Esophagus mucosa (tissue), 1 donor: ENCODE measurements at regions not wholly inside any gene's neighbourhood (a gene's known extent, or its start where the extent isn't known, plus 50 kb on each side); places are given as distances from the start of the nearest gene placed in this dataset.
"Not testable (repeated sequence)": the region's sequence is repeated elsewhere in the genome, so short reads cannot be mapped to it uniquely, and the experiment has no call there.

ENCODE experiments used
- ATAC-seq: fragments of 200-7000 bp; cut with Tn5 transposase; one replicate; pipeline ENCODE4 v1.9.1; 2020
- donor health status: DM: yes; HTN: yes; CAD: no.

DNA sequence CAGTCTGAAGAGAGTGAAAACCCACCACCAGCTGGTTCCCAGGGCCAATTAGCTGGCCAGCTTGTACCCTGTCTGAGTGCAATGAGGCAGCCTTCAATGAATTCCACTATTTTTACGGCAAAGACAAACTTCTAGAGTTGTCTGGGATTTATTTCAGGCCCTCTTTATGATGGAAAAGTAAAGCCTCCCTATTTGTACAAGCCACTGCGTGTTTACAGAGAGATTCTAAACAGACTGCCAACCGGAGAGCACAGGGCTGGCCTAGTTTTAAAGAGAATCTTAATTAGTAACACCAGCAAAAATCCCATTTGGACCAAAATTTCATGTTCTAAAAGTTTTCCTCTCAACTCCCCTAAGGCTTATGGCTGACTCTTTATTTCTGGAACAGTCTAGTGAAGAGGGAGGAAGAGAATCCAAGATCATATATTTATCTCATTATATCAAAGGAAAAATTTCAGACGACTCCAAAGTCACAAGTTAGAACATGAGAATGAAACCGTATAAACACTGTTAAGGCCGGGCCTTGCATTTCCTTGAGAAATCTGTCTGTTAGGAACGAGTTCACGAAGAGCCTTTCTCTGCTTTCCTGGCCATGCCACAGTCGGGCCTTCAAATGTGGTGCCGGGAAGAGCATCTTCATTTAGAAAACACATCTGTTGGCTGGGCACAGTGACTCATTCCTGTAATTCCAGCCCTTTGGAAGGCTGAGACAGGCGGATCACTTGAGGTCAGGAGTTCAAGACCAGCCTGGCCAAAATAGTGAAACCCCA is 724.6 kb upstream of the NRP1 start:
- no peak for ATAC-seq

DNA sequence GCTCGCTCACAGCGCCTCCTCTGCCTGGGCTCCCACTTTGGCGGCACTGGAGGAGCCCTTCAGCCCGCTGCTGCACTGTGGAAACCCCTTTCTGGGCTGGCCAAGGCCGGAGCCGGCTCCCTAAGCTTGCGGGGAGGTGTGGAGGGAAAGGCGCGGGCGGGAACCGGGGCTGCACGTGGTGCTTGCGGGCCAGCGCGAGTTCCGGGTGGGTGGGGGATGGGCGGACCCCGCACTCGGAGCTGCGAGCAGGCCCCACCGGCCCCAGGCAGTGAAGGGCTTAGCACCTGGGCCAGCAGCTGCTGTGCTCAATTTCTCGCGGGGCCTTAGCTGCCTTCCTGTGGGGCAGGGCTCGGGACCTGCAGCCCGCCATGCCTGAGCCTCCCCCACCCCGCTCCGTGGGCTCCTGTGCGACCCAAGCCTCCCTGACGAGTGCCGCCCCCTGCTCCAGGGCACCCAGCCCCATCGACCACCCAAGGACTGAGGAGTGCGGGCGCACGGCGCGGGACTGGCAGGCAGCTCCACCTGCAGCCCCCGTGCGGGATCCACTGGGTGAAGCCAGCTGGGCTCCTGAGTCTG is 721.0 kb upstream of the NRP1 start:
- not testable (repeated sequence) for ATAC-seq

DNA sequence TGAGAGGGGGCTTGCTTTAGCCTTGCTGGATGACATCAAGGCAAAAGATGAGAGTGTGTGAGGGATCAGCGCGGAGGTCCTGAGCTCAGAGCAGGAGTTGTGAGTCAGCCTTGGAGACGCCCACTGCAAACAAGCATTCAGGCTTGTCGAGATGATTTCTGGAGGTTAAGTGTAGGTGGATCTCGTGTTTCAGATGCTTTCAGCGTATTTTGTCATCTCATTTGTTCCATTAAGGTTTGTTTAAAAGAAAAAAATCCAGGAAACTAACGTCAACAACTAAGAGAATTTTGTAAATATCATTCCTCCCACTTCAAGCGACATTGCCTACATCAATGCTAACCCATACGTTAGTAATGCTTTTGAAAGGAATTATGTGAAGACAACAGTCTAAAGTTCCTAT is 715.4 kb upstream of the NRP1 start:
- no peak for ATAC-seq

DNA sequence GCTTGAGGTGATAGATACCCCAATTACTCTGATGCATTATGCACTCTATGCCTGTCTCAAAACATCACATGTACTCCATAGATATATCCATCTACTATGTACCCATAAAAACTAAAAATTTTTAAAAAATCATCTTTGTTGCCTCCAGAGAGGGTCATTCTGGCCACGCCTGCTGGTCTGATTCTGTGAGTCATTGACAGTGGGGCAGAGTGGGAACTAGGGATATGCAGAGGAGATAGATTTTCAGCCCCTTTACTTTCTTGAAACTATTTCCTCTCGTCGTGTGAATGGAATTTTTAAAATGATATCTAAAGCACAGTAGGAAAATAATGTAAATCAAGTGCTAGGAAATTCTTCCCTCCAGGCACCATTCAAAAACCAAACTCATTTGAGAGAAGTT is 715.0 kb upstream of the NRP1 start:
- no peak for ATAC-seq

DNA sequence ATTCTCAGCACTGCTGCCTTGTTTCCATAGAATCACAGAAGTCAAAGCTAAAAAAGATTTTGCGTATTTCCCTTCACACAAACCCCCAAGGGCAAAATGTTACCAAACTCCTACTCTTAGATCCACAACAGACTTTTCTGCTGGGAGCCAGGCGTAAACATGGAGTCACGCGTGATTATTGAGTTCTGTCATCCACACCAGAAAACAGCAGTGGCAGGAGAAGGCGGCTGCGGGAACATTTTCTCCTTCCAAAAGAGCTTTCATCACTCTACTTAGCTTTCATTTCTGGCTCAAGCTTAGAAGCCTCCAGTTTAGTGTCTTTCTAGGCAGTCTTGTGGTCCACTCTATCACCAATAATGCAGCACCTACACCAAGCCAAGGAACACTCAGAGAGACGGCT is 712.9 kb upstream of the NRP1 start:
- ATAC-seq = no peak

DNA sequence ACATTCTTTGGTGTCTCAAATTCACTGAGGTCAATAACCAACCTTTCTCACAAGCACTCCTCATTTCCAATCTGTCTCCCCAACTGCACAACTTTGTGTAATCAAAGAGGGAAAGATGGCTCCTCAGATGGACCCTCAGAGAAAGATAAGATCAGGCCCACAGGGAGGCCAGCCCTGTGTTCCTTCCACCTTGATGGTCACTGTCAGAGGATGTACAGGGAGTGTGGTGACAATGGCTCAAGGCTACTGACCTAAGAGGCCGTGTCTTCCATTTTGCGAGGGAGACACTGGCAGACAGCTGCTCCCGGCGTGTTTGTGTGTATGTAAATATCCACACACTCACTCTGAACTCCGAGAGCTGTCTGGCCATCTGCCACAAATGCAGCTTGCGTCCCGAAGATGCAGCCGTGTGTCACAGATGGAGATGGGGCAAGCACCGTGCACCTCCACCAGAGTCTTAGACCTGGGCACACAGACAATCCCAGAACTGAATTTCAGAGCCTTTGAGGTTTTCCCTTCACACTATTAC is 712.1 kb upstream of the NRP1 start:
- ATAC-seq = no peak

DNA sequence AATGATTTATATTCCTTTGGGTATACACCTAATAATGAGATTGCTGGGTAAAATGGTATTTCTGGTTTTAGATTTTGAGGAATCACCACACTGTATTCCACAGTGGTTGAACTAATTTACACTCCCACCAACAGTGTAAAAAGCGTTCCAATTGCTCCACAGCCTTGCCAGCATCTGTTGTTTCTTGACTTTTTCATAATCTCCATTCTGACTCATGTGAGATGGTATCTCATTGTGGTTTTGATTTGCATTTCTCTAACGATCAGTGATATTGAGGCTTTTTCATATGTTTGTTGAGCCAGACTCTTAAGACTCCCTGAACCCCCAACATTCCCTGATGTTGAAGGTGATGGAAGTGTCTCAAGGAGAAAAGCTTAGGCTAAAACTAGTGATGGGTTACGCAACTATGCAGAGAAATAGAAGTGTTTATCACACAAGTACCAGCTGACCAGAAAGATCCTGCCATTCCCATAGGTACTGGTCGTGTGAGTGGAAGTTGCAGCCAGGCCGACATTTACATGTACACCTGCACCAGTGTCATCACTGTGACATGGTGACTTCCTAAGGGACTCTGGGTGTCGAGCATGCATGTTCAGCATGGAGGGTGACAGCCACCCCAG is 711.2 kb upstream of the NRP1 start:
- no peak for ATAC-seq

DNA sequence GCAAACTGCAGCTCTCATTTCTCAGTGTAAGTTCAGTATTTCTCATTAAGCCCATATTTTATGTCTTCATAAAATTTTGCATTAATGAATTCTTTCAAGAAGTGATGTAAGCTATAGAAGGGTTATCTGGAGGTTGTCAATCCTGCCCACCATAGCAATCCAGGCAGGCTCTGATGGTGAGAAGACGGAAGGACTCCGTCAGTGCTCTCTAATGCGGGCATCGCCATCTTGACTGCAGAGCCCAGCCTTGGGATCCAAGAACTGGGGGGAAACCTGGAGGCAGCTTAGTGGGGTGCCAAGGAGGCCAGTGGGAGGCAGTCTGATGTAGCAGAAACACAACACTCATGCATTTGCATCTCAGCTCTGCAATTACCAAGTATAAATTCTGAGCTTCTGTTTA is 707.4 kb upstream of the NRP1 start:
- ATAC-seq = no peak

DNA sequence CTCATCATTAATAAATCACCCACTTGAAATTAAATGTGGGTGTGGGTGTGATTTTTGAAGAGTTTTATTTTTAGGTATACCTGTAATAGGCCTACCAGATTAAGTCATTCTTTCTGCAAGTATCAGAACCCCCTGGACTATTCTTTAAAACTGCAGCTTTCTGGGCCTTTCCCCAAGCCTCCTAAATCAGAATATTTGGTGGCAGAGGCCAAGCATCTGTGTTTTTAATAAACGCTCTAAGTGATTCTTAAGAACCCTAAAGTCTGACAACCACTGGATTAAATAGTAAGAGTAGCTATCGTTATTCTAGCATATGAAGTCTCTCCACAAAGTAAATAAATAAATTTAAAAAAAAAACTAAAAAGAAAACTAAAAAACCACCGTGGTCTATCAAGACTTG is 703.0 kb upstream of the NRP1 start:
- ATAC-seq = no peak

DNA sequence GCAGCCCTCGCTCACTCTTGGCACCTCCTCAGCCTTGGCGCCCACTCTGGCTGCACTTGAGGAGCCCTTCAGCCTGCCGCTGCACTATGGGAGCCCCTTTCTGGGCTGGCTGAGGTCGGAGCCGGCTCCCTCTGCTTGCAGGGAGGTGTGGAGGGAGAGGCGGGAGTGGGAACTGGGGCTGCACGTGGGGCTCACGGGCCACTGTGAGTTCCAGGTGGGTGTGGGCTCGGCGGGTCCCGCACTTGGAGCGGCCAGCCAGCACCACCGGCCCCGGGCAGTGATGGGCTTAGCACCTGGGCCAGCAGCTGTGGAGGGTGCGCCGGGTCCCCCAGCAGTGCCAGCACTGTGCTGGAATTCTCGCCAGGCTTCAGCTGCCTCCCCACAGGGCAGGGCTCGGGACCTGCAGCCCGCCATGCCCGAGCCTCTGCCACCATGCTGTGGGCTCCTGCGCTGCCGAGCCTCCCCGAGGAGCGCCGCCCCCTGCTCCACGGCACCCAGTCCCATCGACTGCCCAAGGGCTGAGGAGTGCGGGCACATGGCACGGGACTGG is 700.8 kb upstream of the NRP1 start:
- not testable (repeated sequence) for ATAC-seq

DNA sequence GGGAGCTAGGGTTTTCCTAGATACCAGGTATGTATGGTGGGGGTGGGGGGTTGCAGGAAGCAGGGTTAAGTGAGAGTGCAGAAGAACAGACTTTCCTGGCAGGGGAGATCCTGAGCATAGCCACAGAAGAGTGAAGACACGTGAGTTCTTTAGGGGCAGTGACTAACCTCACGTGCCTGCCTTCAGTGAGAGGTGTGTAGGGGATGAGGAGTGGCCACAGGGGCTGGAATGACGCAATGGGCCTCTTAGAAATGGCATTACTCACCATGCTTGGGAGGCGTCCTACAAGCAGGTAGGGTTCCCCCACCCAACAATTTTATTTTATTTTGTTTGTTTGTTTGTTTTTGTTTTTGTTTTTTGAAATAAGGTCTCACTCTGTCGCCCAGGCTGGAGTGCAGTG is 698.6 kb upstream of the NRP1 start:
- no peak for ATAC-seq

DNA sequence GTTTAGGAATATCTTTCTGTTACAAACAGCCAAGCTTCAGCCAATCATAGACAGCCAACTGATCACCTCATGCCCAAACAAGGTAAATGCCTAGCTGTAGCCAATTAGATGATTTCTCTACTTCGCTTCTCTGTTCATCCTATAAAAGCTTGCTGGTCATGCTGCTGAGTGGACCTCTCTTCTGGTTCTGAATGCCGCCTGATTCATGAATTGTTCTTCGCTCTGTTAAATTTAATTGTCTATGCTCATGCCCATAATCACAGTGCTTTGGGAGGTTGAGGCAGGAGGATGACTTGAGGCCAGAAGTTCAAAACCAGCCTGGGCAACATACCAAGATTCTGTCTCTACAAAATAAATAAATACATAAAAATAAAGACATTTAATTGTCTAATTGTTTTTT is 698.1 kb upstream of the NRP1 start:
- no peak for ATAC-seq

DNA sequence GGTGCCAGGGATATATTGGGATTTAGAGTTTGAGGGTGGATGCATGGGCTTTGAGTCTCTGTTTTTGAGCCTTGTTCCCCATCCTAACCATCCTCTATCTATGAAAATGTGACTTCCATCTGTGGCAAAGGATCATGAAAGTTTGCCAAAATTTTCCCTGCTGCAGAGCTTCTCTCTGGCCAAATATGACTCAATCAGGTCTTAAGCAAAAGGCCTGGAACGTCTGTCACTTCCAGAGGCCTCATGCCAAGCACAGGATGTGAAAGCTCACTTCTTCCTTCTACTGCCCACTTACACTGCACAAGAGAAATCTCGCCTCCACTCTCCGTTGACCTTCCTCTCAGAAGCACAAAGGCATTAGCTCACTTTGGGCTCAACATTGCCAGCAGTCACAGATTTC is 696.9 kb upstream of the NRP1 start:
- no peak for ATAC-seq

DNA sequence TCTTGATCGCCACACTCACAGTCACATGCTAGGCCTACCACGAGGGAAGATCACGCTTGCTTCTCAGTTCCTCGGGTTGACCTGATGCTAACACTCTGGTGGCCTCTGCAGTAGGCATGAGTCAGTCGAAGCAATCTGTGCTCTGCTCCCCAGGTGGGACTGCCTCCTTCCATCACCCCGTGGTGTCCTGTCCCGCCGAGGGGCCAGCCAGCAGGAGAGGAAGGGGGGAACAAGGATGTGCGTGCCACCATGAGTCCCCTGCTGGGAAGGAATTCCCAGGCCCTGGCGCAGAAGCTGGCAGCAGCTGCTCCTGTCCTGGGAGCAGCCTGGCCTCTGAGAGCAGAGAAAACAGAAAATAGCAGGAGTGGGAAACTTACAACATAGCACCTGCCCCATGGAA is 695.0 kb upstream of the NRP1 start:
- ATAC-seq = no peak

DNA sequence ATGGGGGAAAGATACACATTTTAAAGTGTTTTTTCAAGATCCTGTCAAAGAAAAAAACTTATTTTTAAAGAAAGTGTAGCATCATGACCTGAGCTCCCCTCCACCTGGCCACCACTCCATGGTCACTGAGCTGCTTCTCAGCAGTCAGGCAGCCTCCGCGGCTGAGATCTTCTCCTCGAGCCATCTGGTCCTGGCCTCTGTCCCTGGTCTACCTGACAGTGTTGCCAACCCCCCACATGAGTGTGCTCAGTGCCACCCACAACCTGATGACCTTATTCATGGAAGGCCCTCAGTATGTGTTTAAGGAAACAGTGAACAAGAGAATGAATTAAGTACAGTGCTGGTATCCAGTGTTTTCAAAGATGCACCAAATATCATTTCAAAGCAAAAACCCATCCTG is 694.5 kb upstream of the NRP1 start:
- no peak for ATAC-seq

DNA sequence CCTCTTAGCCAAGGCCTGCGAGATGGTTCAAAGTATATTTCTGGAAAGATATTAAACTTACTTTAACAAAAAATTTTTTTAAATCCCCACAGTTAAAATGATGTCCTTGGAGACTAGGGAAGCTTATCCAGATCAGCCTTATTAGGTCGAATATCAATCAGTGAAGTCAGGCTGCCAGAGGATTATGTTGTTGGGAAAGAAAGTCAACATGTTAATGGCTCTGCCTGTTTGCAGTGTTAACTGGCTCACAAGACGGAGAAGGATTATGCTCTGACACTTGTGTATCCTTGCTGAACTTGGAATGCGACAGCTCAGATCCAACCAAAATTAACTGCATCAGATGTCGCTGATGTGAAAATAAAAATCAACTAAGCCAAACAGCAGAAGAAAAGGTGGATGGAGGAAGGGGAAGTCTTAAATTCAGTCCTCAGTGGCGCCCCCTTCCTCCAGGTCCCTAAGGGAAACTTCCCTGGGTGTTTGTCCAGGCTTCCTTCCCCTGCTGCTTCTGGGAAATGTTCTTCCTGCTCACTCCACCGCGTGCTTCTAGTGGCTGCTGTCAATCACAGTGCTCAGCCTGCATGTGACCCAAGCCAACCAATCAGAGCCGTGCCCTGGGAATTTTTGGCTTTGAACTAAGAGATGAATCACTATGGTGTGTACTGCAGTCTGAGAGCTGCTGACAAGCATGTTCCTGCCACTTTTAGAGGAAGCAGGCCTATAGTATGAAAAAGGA is 690.4 kb upstream of the NRP1 start:
- ATAC-seq = peak; percentile 87

DNA sequence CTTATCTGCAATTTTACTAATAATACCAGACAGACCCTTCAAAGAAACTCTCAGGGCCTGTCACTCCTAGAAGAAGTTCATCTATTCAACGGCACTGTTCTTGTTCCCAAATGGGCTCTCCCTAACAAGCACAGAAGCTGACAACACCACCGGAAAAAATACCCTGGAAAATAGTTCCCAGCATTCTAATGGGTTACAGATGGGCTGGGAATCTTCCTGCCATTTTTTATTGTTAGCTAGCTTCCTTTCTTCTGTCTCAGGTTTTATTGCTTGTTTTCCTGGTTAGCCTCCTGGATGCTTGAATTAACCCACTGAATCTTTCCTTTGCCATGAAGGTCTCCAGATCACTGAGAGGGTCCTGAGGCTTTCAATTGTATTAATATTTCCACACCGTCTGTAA is 689.8 kb upstream of the NRP1 start:
- no peak for ATAC-seq

DNA sequence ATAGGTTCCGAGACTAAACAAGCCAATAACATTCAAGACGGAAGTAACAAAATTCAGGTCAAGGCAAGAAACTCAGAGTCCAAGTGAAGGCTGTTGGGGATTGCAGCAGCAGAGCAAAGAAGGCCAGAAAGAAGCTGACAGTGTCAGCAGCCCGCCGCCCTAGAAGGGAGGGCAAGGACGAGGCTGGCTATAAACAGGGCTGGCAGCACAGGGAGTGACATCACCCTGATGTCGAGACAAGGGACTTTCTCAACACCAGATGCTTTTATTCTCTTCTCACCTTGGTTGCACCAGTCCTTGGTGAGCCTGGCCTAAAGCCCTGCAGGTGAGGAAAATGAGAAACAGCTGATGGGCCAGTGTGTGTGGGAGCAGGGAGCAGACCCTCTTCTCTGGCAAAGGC is 687.7 kb upstream of the NRP1 start:
- ATAC-seq = no peak

DNA sequence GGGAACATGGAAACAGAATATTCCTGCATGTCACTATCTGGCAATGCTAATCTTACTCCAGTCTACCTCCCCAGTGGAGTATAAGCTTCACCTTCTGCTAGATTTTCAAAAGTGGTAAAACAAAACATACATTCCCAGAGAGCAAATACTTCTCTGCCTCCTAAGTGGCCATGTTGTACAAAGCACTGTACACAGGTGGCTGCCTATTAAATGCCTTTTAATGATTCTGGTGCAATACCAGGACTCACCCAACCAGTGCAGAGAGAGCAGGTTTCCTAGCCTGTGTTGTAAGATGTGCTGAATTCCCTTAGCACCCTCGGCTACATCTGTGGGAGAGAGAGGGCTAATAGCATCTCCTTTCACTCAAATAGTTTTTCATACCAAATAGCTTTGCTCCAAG is 684.3 kb upstream of the NRP1 start:
- no peak for ATAC-seq

DNA sequence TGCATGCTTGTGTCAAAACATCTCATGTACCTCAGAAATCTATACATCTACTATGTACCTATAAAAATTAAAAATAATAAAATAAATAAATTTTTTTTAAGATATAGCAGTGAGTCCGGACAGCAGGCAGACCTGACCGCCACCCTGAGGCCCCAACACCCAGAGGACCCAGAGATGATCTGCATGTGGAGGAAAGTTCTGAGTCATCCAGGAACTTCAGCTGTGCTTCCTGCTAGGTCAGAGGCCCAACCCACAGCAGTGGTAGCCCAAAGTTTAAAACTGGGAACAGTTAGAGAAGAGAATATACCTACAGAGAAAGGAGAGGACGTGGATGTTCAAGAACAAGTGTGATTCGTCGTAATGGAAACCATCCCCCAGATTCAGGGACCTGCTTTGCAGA is 683.7 kb upstream of the NRP1 start:
- ATAC-seq = peak; percentile 64

DNA sequence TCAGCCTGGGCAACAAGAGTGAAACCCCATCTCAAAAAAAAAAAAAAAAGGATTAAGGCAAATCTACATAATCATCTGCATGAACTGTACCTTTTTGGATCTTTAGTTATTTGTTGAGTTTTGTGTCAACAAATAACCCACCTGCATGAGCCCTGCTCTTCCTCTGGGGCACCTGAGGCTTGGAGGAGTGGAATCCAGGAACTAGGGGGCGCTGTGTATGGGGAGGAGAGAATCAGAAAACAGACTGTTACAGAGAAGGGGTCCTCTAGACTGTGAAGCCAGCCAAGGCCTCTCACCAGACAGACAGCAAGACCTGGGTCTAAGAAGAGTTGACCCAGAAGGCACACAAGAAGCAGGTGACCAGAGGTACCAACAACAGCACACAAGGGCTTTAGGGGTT is 682.8 kb upstream of the NRP1 start:
- no peak for ATAC-seq

DNA sequence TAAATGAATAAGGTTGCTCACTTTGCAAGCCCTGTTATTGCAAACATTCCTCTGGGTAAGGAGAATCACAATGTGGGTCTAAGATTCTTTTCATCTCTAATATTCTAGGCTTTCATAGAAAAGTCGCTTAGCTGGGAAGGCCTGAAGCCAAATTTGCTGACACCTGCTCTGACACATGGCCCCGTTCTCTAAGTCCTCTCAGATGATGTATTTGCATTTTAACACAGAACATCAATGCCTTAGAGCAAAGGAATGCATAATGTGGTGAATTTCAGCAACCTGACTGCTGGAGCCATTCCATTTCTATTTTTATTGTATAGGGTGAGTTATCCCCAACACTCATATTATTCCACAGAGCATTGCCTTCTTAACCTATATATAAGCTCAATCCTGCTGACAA is 682.1 kb upstream of the NRP1 start:
- ATAC-seq = no peak

DNA sequence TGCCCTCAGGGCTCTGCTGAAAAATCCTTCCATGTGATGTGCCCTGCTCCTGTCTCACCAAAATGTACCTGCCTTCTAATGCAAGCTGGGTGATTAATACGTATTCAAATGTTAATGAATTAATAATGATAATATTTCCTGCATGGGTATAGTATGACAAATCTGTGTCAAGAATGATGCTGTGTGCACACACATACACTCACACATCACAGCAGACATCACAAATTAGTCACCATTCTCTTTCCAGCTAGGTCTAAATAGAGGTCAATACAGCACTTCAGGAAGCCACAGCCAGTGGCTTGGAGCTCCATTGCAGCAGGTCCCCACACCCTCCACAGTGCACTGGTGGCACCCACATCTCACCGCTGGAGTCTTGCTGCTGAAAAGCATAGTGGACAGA is 681.2 kb upstream of the NRP1 start:
- peak; percentile 86 for ATAC-seq
